ENCODE measurements at regions not wholly inside any gene's neighbourhood (a gene's known extent, or its start where the extent isn't known, plus 50 kb on each side); places are given as distances from the start of the nearest gene placed in this dataset.

- H3K4me1 ChIP-seq (ENCODE audit: insufficient read depth, low read length, poor library complexity, severe bottlenecking), result no peaks in the 10 kb centered on the region
- no peak overlapping the region for H3K27ac ChIP-seq (ENCODE audit: low read depth, low read length, poor library complexity, severe bottlenecking)
- H3K27me3 ChIP-seq (replicated peaks; ENCODE audit: insufficient read depth, low read depth, low read length, poor library complexity), result no peaks in the 10 kb centered on the region
- intact Hi-C loops (cut with micrococcal nuclease; ENCODE audit: unreplicated experiment), result no loop called here
- CTCF ChIA-PET, result no interaction called here
- H3K9me3 ChIP-seq (ENCODE audit: low read depth, low read length, poor library complexity, severe bottlenecking), result no peaks in the 10 kb centered on the region
- H3K36me3 ChIP-seq (ENCODE audit: insufficient read depth, low read length, poor library complexity, severe bottlenecking), result no peaks in the 10 kb centered on the region
- no TSS peak for BruUV-seq (replicated peaks)
- no peak for TF ChIP-seq EZH2 (IDR thresholded peaks at IDR 0.05; ENCODE audit: borderline replicate concordance, low read depth, low read length, poor library complexity, severe bottlenecking)
- TF ChIP-seq, protein P1, sequence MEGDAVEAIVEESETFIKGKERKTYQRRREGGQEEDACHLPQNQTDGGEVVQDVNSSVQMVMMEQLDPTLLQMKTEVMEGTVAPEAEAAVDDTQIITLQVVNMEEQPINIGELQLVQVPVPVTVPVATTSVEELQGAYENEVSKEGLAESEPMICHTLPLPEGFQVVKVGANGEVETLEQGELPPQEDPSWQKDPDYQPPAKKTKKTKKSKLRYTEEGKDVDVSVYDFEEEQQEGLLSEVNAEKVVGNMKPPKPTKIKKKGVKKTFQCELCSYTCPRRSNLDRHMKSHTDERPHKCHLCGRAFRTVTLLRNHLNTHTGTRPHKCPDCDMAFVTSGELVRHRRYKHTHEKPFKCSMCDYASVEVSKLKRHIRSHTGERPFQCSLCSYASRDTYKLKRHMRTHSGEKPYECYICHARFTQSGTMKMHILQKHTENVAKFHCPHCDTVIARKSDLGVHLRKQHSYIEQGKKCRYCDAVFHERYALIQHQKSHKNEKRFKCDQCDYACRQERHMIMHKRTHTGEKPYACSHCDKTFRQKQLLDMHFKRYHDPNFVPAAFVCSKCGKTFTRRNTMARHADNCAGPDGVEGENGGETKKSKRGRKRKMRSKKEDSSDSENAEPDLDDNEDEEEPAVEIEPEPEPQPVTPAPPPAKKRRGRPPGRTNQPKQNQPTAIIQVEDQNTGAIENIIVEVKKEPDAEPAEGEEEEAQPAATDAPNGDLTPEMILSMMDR (conservative IDR thresholded peaks at IDR 0.05; ENCODE audit: low read depth, low read length), result no peak
- POLR2A ChIA-PET (ENCODE audit: low non-redundant PET), result interaction anchor here (0.6 kb wide), 1 partner anchor 18 kb away, joined by 8 read pairs; no protein-coding TSS in a partner anchor
- no peak for DNase-seq (ENCODE audit: low spot score)
- H3K4me3 ChIP-seq (ENCODE audit: low read depth, low read length, poor library complexity, severe bottlenecking), result no peak overlapping the region
These were observed 116.0 kb upstream of the BTG1 start for GRCh38 chr12:92261692-92262091.

DNA sequence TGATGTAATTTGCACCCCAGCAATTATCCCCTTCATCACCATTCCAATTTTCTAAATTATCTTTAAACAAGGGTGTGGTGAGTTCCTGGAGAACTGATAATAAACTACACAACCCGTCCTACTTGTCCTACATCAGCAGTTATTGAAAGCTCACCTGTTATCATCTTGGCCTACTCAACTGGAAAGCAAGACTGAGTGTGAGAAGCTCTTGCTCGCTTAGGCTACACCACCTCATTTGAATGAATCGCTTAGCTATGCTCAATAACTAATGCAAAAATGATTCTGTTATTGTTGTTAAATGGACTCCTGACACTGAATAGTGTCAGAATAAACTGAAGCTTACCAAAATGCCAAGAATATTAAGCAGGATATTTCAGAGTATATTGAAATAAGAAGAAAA lies 115.4 kb upstream of the BTG1 start:
- Histone ChIP-seq H3K4me1 (ENCODE audit: insufficient read depth, low read length, poor library complexity, severe bottlenecking) (no peaks in the 10 kb centered on the region), H3K27ac (ENCODE audit: low read depth, low read length, poor library complexity, severe bottlenecking) (no peak overlapping the region), H3K27me3 (replicated peaks; ENCODE audit: insufficient read depth, low read depth, low read length, poor library complexity) (no peaks in the 10 kb centered on the region), H3K36me3 (ENCODE audit: insufficient read depth, low read length, poor library complexity, severe bottlenecking) (no peaks in the 10 kb centered on the region), H3K9me3 (ENCODE audit: low read depth, low read length, poor library complexity, severe bottlenecking) (no peaks in the 10 kb centered on the region), H3K4me3 (ENCODE audit: low read depth, low read length, poor library complexity, severe bottlenecking) (no peak overlapping the region)
- POLR2A ChIA-PET (ENCODE audit: low non-redundant PET), result no interaction called here
- DNase-seq (ENCODE audit: low spot score), result no peak
- BruUV-seq (replicated peaks), result no TSS peak
- CTCF ChIA-PET, result no interaction called here
- intact Hi-C loops (cut with micrococcal nuclease; ENCODE audit: unreplicated experiment), result no loop called here
- no peak for TF ChIP-seq EZH2 (IDR thresholded peaks at IDR 0.05; ENCODE audit: borderline replicate concordance, low read depth, low read length, poor library complexity, severe bottlenecking)
- TF ChIP-seq, protein P1 (conservative IDR thresholded peaks at IDR 0.05; ENCODE audit: low read depth, low read length), result no peak

GRCh38 chr12:92259696-92260251 lies 114.1 kb upstream of the BTG1 start:
- Histone ChIP-seq H3K27ac (ENCODE audit: low read depth, low read length, poor library complexity, severe bottlenecking) (no peak overlapping the region), H3K4me3 (ENCODE audit: low read depth, low read length, poor library complexity, severe bottlenecking) (no peak overlapping the region), H3K9me3 (ENCODE audit: low read depth, low read length, poor library complexity, severe bottlenecking) (no peaks in the 10 kb centered on the region), H3K36me3 (ENCODE audit: insufficient read depth, low read length, poor library complexity, severe bottlenecking) (no peaks in the 10 kb centered on the region), H3K27me3 (replicated peaks; ENCODE audit: insufficient read depth, low read depth, low read length, poor library complexity) (no peaks in the 10 kb centered on the region), H3K4me1 (ENCODE audit: insufficient read depth, low read length, poor library complexity, severe bottlenecking) (no peaks in the 10 kb centered on the region)
- intact Hi-C loops (cut with micrococcal nuclease; ENCODE audit: unreplicated experiment), result no loop called here
- ChIA-PET POLR2A (ENCODE audit: low non-redundant PET) (no interaction called here), CTCF (no interaction called here)
- no TSS peak for BruUV-seq (replicated peaks)
- no peak for TF ChIP-seq EZH2 (IDR thresholded peaks at IDR 0.05; ENCODE audit: borderline replicate concordance, low read depth, low read length, poor library complexity, severe bottlenecking)
- TF ChIP-seq, protein P1 (conservative IDR thresholded peaks at IDR 0.05; ENCODE audit: low read depth, low read length), result no peak
- DNase-seq (ENCODE audit: low spot score), result no peak

Data from A673 (cell line).